ENCODE measurements at regions not wholly inside any gene's neighbourhood (a gene's known extent, or its start where the extent isn't known, plus 50 kb on each side); places are given as distances from the start of the nearest gene placed in this dataset.
"Not testable (repeated sequence)": the region's sequence is repeated elsewhere in the genome, so short reads cannot be mapped to it uniquely, and the experiment has no call there.

DNA sequence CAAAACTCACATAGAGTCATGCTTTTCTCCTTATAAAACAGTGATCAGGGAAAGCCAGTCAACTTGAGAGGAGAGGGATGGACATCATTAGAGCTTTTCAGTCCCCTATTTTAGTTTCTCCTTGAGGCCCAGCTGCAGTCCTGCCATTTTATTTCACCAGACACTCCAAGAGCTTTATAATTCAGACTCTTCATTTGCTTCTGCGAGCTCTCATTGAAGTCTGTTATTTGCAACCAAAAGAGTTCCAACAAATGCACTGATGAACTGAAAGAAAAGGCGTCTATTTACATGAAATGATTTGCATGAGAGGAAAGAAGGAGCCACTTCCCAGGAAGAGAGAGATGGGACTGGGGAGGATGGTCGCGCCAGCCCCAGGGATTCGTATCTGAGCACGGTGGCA, 86.8 kb downstream of the NDUFA12 start:
- DNase-seq, result no peak

DNA sequence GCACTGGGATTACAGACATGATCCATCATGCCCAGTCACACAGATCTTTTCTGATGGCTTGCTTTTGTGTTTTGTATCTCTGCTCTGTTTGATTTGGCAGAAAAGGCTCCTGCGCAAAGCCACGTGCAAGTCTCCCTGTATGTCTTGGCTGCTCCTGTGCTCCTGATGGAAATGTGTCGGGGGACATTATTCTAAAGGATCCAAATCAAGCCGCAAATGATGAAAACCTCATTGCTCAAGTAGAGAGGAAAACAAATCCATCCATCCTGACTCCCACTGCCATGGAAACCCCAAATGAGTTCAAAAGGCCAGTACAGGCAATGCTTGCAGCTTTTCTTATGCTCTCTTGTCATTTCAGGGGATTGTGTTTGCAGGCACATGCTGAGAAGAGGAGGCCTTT, 93.8 kb downstream of the NDUFA12 start:
- no peak for DNase-seq

DNA sequence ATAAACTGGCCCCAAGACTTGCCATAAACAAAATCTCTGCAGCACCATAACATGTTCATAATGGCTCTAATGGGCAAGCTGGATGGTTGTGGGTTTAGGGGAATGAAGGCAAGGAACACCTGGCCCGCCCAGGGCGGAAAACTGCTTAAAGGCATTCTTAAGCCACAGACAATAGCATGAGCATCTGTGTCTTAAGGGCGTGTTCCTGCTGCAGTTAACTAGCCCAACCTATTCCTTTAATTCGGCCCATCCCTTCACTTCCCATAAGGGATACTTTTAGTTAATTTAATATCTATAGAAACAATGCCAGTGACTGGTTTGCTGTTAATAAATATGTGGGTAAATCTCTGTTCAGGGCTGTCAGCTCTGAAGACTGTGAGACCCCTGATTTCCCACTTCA, 97.7 kb downstream of the NDUFA12 start:
- DNase-seq, result not testable (repeated sequence)

DNA sequence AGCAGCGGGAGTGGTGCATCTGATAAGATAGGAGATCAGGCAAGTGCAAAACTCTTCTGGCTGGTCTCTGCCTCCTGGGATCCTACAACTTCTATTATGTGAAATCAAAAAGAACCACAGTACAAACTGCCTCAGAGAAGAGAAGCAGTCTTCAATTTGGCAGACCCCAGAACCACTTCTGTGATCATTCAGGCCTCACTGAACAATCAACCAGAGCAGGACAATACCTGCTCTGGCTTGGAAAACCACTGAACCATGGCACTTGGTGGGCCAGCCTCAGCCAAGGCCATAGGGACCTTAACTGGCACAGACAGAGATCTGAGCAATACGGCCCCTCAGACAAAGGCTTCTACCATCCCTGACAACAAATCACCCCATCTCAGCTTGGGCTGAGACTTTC, 103.0 kb downstream of the NDUFA12 start:
- no peak for DNase-seq

DNA sequence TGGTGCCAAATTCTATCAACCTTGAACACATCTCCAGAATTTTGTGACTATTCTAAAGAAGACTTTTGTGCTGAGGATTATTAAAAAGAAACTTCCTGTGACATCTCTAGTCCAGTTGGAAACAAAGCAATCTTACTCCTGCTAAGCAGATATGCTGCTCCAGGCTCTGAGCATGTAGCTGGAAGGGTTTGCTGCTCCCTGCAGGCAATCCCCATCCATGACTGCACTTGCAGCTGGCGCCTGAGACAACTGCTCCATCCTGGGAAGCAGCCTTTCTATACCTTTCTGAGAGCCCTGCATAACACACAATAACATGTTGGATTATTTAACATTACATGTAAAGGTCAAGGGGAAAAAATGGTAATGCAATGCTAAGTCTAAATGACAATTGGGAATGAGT, 105.1 kb downstream of the NDUFA12 start:
- DNase-seq, result no peak

DNA sequence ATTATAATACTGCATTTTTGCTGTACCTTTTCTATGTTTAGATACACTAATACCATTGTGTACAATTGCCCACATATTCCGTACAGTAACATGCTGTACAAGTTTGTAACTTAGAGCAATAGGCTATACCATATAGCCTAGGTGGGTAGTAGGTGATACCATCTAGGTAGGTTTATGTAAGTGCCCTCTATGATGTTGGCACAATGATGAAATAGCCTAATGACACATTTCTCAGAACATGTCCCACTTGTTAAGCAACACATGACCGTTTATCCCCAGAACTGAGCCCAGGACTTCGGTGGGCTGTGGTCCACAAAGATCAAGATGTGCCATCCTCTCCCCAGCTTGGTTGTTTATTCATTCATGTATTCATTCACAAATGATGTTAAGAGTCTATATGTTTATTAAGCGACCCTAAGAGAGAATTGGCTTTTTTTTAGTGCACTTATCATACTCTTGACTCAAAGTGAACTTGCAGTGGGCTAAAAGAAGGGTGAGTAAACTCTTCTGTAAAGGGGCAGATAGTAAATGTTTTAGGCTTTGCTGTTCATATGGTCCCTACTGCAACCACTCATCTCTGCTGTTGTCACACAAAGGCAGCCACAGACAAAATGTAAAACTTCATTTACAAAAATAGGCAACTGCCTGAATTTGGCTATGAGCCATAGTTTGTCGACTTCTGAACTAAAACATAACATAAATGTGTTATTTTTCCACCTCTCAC, 110.8 kb downstream of the NDUFA12 start:
- DNase-seq, result no peak

DNA sequence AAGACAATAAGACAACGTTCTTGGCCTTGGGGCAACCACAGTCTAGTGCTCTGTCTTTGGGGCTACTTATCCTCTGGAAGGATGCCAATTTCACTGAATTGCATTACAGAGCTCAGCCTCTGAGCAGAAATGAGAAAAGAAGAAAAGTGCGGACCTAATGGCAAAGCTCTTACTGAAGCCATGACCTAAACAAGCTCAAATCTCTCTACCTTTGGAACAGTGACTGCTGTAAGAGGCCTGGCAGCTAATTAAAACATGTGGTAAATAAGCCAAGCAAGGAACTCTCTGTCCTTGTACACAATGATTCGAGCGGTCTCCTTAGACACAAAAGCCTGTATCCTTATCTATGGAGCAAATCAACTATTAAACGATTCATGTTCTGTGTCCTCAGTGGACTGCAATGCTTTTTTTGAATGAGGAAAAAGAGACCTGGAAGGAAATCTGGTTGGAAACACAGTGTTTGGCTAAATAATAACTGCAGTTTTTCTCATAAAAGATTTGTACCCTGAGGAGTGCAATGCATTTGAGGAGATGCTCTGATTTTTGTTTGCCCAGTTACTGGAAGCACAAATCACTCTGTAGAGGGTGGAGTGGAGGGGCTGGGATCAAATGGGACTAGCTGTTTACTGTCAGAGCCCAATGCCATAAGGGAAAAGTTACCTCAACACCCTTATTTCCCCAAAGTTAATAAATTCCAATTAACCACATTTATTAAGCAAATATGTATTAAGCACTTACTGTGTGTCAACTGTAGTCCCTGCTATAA, 113.9 kb downstream of the NDUFA12 start:
- no peak for DNase-seq

DNA sequence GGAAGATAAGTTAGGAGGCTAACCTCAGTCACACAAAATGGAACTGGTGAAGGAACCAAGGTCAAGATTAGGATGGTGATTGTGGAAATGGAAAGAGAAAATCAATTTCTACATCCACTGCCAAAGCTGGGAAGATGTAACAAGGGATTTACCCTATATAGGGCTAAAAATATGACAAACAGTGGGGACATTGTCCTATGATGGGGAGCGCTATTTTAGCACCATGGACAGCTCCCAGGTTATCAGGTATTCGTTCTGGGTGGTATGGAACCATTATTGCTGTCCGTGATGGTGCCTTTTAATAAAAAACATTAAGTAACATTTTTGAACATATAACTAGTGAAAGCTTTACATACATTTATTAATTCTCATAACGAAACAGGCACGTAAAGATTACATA, 124.0 kb downstream of the NDUFA12 start:
- DNase-seq, result peak; percentile 18

DNA sequence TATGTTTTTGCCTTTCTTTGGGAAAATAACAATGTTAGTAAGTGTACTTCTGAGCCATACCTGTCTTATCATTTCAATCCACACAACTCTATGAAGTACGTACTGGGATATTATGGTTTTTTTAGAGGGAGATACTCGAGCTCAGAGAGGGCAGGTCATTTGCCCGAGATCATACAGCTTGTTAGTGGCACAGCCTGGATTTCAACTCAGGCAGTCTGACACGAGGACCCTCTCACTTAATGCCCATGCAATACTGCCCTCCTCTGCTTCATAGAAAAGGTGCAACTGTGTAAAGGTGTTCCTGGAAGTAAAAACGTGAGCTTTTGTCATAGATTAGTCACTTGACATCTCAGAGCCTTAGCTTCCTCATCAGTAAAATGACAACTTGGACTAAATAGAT, 128.0 kb downstream of the NDUFA12 start:
- peak; percentile 34 for DNase-seq

DNA sequence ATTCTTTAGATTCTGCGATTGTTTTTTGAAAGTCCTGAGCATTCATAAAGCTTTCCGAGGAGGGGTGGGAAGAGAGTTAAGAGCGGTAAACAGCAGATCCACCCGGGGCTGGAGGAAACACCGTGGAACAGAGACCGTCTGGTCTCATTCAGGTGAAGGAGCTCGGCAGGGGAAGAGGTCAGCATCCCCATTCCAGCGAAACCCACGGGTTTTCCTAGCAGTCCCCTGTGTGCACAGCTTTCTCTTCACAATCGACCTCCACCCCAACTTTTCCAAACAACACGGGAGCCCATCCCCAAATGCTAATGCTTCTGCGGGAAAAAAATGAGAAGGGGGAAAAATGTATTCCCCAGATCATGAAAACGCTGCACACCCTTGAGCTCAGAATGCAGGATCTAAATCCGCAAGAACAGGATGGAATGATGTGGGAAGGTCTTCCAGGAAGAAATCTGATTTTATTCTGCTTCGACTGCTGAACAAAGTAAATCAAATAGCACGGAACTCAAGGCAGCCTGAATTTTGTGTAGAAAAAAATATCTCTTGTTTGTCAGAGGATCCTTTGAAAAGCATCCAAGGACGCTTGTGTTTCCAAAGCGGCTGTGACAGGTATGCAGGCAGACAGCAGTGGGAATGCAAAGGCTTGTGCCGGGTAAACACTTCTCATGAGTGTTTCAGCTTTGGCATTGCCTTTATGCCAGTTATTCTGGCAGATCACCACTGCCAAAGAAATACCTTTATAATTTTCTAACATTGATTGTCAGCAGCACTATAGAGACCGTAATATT, 128.8 kb downstream of the NDUFA12 start:
- DNase-seq, result no peak

DNA sequence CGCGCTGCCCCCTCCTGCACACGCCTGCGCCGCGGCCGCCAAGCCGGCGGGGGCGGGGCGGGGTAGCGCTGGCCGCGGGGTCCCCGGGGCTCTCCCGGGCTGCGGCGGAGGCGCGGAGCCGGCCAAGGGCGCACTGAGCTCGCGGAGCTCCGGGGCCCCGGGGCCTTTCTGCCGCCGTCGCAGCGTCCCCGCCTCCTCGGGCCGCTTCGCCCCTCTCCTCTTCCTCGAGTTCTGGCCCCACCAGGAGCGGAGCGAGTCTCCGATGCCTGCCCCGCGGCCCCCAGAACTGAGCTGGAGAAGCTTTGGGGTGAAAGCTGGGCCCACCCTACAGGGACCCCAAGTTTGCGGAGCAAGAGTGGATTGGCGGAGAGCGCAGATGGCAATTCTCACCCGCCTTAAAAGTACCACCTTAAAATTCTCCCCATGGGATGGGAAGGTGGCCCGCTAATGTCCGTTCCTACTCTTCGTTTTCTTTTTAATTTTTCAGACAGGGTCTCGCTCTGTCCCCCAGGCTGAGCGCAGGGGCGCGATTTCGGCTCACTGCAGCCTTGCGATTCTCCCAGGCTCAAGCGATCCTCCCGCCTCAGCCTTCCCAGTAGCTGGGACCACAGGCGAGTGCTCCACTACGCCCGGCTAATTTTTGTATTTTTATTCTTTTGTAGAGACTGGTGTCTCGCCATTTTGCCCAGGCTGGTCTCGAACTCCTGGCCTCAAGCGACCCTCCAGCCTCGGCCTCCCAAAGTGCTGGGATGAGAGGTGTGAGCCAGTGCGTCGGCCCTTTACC, 129.6 kb downstream of the NDUFA12 start:
- no peak for DNase-seq

DNA sequence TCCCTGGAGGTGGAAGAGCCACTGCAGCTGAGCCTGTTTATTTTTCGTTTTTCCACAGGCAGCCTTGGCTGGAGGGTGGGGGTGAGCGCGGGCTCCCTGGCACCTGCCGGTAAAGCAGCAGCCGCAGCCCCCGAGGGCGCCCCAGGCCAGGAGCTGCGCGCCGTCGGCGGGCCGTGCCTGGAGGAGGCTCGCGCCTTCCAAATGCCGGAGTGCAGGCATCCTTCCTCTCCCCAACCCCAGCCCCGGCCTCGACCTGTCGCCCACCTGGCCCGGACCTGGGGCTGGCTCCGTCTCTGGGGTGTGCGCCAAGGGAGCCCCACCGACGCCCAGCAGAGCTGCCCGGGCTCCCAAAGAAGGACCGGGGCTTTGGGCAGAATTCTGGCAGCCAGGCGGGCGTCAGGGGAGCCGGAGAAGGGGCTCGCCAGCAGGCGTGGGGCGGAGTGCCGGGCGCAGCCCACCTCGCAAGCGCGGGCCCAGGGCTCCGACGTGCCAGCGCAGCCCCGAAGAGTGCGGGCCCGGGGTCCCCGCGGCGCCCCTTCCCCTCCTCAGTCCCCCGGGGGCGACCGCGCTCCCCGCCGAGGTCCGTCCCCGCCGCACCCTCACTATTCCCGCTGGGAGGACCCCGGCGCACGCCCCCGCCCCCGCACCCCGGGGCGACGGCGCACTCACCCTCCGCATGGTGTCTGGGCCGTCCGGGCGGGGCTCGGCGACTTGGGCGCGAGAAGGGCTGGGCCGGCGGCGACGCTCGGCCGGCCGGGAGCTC, 130.3 kb downstream of the NDUFA12 start:
- no peak for DNase-seq

DNA sequence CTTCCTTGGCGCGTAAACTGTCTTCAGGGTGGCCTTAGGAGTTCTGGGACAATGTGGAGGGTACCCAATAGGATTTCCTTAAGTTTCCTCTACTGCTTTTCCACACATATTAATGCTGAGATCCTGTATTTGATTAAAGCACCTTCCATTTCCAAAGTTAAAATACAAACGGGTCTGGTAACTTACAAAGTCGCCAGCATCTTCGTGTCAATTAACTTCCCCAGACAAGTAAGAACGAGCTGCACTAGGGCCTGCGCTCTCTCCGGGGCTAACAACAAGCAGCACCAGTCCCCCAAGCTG, 130.9 kb downstream of the NDUFA12 start:
- no peak for DNase-seq

DNA sequence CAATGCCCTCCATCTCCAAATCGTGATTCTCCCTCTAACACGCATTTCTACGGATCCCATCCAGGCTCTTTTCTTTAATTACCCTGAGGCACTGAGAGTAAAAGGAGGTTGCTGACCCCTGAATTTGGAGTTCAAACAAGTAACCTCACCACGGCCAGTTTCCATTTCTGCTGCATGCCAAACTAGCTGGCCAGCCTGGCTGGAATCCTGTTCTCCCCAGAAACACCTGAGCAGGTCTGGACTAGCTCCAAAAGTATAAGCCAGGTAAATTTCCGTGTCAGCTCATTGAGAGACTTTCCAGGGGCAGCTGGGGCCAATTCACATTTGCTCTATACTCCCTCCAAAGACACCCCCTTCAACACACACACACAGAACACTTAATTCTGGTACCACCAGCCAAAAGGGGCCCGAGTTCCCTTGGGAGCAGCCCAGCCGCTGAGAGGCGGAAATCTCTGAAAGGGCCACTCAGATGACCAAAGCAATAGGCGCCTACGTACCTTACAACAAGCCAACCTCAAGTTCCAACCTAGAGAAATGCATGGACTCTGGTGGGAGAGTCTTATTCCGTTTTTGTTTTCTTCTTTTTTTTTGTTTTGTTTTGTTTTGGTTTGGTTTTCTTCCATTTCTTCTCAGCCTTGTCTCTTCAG, 131.4 kb downstream of the NDUFA12 start:
- no peak for DNase-seq

DNA sequence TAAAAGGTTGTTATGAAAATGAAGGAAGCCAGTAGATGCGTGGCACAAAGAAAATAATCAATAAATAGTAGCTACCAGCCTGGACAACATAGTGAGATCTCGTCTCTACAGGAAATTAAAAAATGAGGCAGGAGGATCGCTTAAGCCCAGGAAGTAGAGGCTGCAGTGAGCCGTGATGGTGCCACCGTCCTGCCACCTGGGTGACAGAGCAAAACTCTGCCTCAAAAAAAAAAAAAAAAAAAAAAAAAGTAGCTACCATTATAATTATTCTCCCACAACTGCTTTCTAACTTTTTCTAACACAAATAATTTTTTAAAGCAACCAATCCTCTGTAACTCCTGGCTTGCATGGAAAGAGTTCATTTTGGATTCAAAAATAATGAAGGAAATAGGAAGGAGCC, 133.0 kb downstream of the NDUFA12 start:
- no peak for DNase-seq

DNA sequence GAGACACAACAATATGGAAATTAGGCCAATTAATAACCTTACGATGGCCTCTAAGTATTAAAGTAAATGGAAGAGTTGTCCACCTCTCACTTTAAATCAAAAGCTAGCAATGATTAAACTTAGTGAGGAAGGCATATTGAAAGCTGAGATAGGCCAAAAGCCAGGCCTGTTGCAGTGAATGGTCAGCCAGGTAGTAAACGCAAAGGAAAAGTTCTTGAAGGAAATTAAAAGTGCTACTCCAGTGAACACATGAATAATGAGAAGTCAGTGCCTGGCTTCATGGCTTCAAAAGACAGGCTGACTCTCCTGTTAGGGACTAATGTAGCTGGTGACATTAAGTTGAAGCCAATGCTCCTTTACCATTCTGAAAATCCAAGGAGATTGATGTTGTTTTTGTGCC, 135.3 kb downstream of the NDUFA12 start:
- no peak for DNase-seq

DNA sequence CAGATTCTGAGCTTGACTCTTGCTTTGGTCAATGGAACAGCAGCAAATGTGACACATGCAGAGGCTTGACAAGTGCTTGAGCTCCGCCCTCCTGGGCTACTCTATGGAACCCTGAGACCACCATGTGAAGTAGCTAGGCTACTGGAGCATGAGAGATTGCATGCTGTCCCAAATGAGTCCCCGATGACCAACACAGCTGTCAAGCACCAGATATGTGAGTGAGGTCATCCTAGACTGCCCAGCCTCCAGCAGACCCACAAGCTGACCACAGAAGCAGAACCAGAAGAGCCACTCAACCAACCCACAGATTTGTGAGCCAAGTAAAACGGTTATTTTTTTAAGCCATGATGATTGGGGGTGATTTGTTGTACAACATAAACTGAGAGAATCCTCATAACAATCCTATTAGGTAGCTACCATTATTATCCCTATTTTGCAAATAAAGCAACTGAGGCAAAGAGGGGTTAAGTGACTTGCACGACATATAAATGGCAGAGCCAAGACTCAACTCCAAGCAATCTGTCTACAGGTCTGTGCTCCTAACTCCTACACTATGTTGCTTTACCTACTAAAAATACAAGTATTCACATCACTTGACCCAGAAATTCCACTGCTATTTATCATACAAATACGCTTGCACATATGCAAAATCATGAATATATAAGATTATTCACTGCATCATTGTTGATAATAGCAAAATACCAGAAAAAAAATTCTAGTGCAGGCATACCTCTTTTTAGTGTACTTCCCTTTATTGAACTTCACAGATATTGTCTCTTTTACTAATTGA, 136.2 kb downstream of the NDUFA12 start:
- peak; percentile 70 for DNase-seq

DNA sequence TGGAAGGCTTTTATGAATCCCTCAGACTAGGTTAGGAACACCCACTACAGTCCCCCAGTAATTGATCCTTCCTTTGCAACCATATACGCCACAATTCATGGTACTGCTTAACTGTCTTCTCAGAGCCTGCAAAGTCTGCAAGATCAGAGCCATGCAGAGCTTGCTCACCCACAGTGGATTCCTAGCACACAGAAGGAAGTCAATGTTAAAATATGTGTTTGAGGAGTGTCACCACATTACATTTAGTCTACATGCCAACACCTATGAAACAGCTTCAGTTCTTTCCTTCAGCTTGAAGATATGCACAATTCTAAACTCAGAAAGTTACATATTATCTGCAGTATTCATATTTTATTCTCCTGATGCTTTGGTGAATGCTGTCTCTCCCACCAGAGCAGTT, 138.5 kb downstream of the NDUFA12 start:
- DNase-seq, result no peak

DNA sequence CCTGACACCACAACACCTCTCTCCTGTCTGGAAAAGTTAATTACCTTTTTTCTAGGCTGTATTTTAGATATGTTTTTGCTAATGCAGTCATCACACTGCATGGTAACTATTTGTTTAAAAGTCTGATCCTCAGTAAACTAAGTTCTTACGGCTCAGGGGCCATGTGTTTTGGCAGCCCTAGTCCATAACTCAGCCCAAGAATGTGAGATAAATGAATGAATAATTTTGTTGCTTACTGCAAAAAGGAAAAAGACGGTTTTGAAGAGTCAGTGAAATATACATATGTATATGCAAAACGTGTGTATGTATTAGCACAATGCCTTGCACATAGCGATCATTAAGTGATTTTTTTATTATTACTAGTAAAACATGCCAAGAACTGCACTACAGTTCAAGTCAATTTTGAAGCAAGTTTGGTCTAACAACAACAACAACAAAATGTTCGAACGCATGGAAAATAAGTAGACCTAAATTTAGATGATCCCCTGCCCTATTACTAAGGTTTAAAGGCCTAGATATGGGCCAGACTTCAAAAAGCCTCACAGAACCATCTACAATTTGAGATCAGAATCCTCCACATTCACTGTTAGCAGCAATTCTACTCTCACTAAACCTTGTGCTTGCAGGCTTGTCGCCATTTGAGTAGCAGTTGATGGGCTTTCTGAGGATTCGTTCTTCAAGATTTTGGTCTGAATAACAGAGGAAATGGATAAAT, 140.0 kb downstream of the NDUFA12 start:
- no peak for DNase-seq

DNA sequence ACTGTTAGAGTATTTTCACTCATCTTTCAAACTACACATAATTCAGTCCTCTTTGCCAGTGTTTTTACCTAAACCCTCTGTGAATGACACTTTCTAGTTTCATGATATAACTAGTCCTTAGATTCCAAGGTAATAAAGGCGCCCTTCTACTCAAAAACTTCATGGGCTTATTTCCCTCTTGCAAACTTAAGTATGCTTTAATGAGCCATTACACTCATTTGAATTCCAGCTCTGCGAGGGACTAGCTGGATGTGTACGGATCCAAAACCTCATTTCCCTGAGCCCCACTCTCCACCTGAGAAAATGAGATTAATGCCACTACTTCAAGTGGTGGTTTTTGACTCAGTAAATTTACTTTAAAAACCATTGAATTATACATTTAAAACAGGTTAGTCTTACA, 141.1 kb downstream of the NDUFA12 start:
- DNase-seq, result no peak
